ENCODE measurements at regions not wholly inside any gene's neighbourhood (a gene's known extent, or its start where the extent isn't known, plus 50 kb on each side); places are given as distances from the start of the nearest gene placed in this dataset.
A peak's percentile ranks its signal among the peaks of the same experiment; 100 is the strongest.
"Not testable (repeated sequence)": the region's sequence is repeated elsewhere in the genome, so short reads cannot be mapped to it uniquely, and the experiment has no call there.

DNA sequence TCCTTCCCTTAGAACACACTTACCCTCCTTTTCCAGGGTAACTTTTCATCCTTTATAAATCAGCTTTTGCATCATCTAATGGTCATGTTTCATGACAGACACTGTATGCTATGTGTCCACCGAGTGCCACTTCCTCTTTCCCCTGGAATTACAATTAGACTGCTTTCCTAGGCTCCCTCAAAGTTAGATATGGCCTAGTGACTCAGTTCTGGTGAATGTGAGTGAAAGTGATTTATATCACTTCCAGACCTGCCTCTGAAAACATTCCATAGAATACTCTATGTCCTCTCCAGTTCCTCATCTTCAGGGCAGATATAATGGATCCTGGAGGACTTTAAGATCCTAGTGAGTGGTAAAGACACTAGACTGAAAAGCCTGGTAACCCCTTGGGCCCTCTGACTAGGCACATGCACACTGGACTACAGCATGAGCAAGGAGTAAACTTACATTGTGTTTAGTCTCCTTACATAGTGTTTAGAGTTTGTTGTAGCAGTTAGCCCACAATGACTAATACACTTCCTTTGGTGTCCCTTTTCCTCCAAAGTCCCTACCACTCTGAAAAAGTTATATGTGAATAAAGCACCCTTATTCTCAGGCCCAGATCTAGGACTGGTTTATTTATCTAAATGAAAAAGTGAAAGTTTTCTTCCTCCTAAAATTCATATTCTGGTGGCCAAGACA lies 59.3 kb downstream of the GPR88 start:
- peak; percentile 96 for DNase-seq (ENCODE audit: low spot score)

DNA sequence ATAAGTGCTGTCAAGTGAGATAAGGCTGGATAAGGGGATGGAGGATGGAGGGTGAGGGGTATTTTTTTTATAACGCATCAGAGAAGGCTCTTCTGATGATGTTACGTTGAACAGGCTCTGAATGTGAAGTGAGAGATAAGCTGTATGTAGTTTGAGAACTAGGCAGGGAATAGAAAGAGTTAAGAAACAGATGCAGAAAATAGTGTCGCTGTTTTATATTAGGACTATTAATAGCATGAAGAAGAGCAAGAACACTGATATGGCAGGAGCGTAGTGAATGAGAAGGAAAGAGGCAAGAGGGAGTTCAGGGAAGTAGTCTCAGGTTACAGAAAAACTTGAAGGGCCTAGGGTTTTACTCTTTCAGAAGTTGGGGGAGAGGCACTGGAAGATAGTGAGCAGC lies 59.8 kb downstream of the GPR88 start:
- DNase-seq (ENCODE audit: low spot score): no peak

DNA sequence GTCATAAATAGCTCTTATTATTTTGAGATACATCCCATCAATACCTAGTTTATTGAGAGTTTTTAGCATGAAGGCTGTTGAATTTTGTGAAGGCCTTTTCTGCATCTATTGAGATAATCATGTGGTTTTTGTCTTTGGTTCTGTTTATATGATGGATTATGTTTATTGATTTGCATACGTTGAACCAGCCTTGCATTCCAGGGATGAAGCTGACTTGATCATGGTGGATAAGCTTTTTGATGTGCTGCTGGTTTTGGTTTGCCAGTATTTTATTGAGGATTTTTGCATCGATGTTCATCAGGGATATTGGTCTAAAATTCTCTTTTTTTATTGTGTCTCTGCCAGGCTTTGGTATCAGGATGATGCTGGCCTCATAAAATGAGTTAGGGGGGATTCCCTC lies 62.4 kb downstream of the GPR88 start:
- not testable (repeated sequence) for DNase-seq (ENCODE audit: low spot score)

DNA sequence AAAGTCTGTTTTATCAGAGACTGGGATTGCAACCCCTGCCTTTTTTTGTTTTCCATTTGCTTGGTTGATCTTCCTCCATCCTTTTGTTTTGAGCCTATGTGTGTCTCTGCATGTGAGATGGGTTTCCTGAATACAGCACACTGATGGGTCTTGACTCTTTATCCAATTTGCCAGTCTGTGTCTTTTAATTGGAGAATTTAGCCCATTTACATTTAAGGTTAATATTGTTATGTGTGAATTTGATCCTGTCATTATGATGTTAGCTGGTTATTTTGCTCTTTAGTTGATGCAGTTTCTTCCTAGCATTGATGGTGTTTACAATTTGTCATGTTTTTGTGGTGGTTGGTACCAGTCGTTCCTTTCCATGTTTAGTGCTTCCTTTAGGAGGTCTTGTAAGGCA lies 64.1 kb downstream of the GPR88 start:
- DNase-seq (ENCODE audit: low spot score): not testable (repeated sequence)

DNA sequence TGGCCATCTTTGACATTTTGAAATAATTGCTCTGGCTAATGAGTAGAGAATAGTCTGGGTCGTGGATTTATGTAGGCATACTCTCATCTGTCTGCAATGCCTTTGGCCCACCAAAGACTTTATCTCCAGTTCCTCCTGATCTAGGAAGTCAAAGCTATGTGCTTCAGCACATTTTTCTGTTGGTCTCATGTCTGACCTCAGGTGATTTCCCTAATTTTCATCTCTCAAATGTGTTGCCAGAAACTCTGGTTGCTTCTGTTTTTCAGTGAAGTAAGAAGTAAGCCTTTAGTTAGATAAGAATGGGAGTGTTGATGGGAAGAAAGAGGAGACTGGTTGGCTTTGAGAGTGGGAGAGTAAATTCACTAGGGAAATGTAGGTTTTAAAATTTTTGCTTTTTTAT lies 66.4 kb downstream of the GPR88 start:
- DNase-seq (ENCODE audit: low spot score): no peak

DNA sequence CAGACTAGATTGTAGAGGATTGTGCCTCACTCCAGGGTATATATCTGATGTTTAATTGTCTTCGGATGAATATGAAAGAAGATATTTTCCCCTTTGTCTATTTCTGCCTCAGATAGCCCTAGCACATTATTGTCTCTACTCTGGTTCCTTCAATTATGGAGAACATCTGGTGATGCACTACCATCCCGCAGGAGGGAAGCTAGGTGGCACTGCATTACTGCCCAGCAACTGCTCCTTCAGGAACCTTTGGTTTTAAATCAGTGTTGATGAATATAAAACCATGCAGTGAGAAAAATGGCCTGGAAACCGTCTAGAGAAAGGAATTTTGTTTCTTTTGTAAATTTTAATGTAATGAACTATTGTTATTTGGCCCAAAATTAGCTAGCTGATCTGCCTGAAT lies 68.5 kb downstream of the GPR88 start:
- peak; percentile 76 for DNase-seq (ENCODE audit: low spot score)

DNA sequence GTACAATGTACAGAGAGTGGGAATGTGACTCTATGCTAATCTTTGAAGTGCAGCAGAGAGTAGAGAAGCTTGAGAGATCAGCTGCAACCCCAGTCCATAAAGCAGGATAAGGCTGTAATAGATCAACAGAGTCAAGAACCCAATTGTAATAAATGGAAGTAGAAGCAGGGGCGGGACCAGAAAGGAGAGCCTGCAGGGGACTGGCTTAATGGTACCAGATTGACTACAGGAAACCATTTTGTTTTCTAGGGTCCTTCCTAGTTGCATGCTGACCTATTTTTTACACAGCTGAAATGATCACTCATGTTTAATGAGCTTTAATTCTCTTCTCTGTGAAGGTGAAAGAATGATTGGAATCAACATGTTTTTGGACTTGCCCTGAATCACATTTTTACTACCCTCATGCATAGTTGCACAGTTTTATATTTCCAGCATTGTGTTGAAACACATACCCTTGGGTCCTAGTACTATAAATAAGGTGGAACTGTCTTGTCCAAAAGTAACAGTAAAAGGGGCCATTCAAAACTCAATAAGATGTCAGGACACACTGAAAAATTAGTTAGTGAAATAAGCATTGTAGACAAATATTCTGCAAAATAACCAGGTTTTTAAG lies 69.8 kb downstream of the GPR88 start:
- DNase-seq (ENCODE audit: low spot score): no peak

DNA sequence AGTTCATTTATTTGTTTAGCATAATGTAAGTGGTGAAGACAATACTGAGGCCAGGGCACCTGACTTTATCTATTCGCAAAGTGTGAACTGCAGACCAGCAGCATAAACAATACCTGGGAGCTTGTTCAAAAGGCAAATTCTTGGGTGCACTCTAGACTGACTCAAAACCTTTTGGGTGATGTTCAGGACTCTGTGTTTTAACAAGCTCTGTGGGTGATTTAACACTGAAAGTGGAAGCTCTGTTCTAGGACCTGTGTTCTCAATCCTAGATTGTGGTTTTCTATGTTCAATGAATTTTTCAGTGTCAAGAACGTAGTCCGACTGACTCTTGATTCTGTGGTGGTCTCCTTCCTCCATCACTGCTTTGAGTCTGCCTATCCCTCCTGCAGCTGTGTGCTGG lies 71.9 kb downstream of the GPR88 start:
- no peak for DNase-seq (ENCODE audit: low spot score)

DNA sequence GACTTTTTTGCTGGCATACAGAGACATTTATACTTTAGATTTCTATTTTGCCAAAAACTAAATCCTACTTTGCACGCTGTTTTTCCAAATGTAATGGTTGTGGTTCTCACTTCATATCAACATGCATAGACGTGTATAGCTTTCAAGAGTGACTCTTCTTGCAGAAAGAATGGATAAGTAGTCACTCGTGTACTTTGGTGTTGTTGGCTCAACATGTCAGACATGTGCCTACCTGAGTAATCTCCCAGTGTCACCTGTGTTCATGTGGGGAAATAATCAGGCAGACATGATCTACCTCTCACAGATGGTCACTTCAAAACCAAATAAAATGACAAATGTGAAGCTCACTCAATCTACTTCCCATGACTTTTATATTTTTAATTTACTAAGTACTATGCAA lies 73.1 kb downstream of the GPR88 start:
- DNase-seq (ENCODE audit: low spot score): no peak

DNA sequence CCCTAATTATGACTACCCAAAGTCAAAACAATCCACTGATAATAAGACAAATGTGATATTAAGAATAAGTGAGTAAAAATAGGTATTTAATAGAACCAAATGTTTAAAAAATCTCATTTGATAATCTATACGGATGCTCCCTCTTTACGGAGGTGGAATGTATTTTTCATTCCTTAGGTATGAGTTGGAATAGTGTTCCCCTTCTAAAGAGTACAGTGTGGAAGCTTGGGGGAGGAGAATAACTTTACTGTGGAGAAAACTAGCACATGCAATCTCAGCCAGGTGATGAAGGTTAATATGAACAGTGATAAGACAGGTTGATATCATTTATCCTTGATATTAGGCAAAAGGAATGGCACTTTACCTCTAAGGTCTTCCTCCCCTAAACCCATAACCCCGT lies 74.6 kb downstream of the GPR88 start:
- DNase-seq (ENCODE audit: low spot score): no peak

DNA sequence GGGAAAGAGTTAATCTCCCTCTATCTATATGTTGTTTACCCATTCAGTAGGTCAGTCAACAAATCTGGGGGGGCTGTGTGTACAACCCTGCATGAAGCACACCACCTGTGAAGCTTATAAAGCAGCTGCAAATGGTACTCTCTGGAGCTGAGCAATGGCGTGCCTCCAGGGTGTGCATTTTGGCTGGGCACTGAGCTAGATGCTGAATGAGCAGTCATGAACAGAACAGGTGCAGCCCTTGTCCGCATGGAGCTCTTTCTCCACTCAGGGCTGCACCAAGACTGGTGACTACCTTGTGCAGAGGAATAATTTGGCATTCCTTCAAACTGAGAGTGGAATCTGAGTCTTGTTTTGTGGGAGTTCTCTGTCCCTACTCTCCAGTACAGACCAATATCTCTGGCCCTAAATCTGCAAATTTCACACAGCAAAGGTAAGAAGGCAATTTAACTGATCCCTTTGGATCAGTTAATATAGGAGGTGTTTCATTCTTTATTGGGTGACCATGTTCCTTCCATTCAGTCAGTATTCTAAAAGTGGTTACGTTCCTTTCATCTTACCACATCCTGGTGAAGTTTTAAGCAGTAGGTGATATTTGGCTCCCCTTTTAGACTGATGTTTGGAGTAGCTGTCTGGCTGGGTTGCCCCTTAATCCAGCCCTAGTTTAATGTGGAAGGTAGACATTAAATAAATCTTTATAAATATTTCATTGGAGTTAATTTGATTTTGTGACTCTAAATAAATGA lies 76.0 kb downstream of the GPR88 start:
- no peak for DNase-seq (ENCODE audit: low spot score)

DNA sequence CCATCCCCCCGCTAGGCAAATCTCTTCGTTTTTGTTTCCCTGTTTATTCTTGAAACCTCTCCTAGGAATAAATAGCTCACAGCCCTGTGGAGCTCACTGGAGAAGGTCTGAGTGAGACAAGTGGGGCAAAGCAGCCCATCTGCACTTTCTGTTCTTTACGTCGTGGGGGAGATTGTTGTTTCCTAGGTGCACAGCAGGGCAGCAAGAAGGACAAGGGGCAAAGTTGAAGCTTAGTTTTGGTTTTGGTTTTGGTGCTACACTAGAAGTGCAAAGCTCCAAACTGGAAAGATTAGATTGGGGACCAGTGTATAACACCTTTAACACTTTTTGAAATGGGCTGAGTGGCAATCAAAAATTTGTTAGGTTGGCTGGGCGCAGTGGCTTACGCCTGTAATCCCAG lies 76.6 kb downstream of the GPR88 start:
- DNase-seq (ENCODE audit: low spot score): no peak

DNA sequence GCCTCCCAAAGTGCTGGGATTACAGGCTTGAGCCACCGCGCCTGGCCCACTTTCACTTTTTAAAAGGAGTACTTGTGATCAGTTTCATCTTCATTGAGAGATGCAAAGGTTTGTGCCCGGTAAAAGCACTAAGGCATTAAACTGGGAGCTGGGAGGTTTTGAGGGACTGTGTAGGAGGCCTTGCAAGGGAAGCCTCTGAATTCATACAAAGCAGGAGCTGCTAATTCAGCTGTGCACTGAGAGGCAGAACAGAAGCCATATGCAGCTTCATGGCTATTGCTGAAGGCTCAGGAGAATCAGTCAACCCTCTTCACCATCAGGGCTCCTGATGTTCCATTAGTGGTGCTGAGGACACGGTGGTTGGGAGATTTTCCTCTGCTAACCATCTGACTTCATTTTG lies 77.7 kb downstream of the GPR88 start:
- DNase-seq (ENCODE audit: low spot score): no peak

DNA sequence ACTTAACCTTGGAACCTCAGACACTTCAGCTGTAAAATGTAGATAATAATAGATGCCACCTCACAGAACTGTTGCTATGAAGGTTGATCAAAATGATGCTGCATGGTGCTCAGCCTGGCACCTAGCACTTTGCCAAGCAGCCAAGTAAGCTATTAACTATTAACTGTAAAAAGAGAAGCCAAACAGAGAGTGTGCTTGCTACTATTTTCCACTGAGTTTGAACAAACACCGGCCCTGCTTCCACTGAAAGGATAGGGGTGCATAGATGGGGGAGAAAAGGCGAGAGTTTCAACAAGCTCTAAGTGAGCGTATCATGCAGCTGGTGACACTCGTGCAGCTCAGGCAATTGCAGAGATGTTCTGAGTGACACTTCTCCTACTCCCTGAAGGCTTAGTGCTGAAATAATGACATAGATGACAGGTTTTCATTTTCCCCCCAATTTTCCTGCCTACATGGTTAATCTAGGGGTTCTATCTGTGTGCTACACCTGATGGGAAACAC lies 78.2 kb downstream of the GPR88 start:
- DNase-seq (ENCODE audit: low spot score): peak; percentile 39

DNA sequence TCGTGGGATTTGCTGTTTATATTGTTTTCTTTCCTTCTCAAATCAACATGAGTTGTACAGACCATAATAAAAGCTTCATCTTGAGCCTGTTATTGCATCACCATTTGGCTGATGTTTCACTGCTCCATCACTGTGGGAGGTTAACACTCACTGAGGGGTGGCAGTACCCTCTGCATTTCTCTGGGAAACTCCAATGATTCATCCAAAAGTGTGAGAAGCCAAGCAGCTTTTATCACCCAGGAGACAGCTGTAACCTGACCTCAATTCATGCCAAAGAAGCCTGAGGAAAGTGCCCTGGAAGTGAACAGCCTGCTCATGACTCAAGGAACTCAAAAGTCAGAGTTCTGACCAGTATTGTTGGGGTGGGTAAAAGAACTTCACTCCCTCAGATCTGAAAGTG lies 84.1 kb downstream of the GPR88 start:
- DNase-seq (ENCODE audit: low spot score): peak; percentile 99

DNA sequence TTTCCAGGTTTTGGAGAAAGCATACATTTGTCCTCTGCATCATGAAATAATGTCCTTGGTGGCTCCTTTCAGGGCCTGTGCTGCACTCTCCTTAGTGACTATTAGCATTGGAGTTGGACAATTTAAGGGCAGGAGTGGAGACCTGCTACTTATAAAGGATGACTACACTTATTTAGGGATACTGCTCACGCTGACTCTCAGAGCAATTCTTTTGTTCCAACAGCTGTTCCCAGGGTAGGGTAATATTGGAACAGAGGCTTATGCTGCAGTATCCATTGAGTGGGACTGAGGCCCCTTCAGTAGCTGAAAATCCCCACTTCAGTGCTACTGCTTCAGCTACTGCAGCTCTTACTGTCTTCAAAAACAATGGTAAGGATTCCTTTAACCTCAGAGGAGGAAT lies 84.6 kb downstream of the GPR88 start:
- no peak for DNase-seq (ENCODE audit: low spot score)

DNA sequence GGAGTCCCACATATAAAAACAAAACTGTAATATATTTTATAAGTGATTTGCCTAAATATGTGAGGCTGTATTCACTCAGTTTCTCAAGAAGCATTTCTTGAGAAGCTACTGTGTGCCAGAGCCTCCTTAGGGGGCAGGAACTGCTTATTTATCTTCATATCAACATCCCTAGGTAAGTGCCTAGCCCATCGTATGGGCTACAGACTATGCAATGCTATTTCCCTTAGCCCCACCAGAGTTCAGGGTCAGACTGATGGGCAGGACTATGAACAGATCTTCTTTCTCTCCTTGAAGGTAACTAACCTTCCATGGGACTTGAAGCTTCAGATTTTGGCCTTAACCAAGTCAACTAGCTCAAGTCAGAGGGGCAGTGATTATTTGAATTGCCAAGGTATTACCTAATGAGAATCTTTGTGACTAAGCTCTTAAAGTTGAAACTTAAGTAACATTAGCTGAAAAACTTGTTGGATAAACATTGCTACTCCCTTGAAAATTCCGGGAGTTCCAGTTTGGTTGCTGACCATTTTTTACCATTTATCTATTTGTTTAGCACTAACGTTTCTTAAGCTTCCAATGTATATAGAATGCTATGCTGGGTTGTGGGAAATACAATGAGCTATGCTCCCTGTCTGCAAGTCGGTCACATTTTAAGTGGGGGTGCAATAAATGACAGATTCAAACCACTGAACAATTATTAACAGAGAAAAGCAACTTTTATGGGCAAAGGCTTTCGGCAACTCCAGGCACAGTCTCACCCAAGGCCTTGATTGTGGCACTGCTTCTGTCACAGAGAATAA lies 85.2 kb downstream of the GPR88 start:
- peak; percentile 91 for DNase-seq (ENCODE audit: low spot score)

DNA sequence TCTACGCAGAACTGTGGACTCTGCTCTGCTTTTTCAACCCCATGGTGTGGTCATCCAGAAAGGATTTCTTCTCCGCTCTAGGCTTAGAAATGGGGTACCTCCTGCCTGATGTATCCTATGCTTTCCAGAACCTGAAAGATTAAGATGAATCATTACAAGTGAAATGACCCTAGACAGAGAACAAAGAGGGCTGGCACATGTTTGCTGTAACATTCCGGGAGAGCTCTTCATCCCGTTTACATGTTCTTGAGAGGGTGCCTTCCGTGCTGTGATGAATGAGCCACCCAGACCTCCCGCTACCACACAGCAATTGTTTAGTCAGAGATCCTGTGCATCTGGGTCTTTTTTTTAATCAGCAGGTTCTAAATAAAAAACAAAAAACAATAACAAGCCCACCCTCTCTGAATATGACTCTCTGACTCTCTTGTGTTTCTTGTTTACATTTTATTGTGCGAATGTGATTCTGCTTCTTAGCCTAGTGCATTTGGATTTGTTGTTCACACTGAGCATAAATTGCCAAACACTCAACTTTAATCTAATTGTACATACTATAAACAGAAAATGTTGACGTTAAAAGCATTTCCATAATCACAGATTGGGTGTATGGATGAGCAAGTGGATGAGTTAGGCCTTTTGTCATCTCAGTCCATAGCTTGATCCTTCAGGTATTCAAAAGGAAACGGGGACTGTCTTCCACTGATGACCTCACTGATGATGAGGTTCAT lies 87.1 kb downstream of the GPR88 start:
- DNase-seq (ENCODE audit: low spot score): peak; percentile 91

DNA sequence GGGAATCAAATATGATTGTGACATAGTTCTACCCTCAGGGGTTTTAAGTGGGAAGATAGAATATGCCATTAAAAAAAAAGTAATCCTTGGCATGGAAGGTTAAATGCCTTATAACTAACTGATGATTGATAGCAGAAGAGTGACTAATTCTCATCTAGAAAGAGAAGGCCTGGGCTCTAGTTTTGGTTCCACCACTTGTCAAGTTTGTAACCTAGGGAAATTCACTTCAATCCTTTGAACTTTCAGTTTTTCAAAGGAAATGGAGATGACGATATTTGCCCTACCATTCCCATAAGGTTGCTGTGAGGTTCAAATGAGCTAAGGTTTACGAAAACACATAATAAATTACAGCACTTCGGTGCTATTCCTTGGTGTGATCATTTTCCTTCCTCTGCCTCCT lies 88.5 kb downstream of the GPR88 start:
- DNase-seq (ENCODE audit: low spot score): peak; percentile 52

DNA sequence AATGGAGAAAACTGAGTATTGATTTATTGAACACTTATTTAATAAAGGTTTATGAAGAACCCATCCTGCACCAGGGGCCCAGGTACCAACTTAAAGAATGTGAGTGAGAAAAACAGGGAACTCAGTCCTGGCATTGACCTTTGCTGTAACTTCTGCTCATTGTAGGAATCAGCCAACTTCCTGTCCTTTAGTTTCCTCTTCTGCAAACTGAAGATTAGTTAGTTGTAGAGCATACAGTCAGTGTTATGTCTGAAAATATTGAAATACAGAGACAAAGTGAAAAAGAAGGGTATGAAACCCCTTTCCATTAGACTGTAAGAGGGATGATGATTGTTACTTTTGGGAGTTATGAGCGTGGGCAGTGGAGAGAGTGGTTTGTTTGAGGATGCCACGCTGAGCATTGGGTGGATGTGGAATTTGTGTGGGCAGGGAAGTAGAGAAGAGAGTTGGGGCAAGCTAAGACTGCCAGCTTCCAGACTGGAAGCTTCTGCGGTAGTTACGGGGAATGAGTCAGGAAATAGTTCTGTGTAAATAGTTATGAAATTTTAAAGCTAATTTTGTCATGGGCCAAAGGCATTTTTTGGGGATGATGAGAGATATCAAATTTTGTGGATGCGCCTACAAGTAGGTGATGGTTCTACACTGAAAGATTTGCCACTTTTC lies 89.2 kb downstream of the GPR88 start:
- peak; percentile 53 for DNase-seq (ENCODE audit: low spot score)

DNA sequence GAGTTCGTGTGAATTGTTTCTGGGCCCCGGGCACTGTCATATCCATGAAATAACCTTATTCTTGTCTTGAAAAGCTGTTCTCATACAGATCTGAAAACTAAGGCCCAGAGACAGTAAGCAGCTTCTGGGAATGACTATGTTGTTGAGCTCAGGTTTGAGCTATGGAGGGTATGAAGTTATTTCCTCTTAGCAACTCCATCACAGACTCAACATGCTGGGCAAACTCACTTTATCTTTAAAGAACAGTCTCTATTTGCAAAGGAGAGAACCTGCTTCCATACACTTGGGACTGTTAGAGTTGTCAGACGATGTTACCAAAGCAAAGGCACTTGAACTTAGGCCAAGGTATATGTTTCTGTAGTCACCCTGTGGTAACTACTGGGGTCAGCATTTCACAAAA lies 90.0 kb downstream of the GPR88 start:
- peak; percentile 35 for DNase-seq (ENCODE audit: low spot score)

Measured in kidney tubule cell (primary cell).